Liver (tissue), 8 donors: ENCODE measurements at regions not wholly inside any gene's neighbourhood (a gene's known extent, or its start where the extent isn't known, plus 50 kb on each side); places are given as distances from the start of the nearest gene placed in this dataset.
A peak's percentile ranks its signal among the peaks of the same experiment; 100 is the strongest.

ENCODE experiments used
- DNase-seq: peaks from one replicate; pipeline ENCODE4 v3.0.0-alpha.2; 2017; ENCODE audit warnings: low spot score
- H3K27ac ChIP-seq, 2 donors: one replicate each; pipeline ENCODE4 v1.7.0; 2013; ENCODE audit warnings: inconsistent platforms in 2 of 2, low read length in 2 of 2, control low read depth in 1 of 2, low read depth in 1 of 2, mild to moderate bottlenecking in 1 of 2
- H3K27me3 ChIP-seq, 4 donors: one replicate each; pipeline versions ENCODE4 v1.6.1 to v1.7.0; 2013; ENCODE audit warnings: low read length in 3 of 4, inconsistent platforms in 1 of 4, mild to moderate bottlenecking in 1 of 4, moderate library complexity in 1 of 4; ENCODE audit not compliant: control insufficient read depth in 4 of 4, insufficient read depth in 4 of 4
- H3K36me3 ChIP-seq, 4 donors: one replicate each; pipeline versions ENCODE4 v1.6.1 to v1.7.0; 2013; ENCODE audit warnings: low read length in 3 of 4, mild to moderate bottlenecking in 3 of 4, low read depth in 1 of 4, moderate library complexity in 1 of 4; ENCODE audit not compliant: control insufficient read depth in 4 of 4, insufficient read depth in 3 of 4
- H3K4me1 ChIP-seq, 4 donors: one replicate each; pipeline versions ENCODE4 v1.6.1 to v1.7.0; 2013; ENCODE audit warnings: low read length in 3 of 4, mild to moderate bottlenecking in 3 of 4, moderate library complexity in 1 of 4; ENCODE audit not compliant: control insufficient read depth in 4 of 4, insufficient read depth in 4 of 4
- H3K4me3 ChIP-seq, 3 donors: one replicate each; pipeline versions ENCODE4 v1.6.1 to v1.7.0; 2013; ENCODE audit warnings: low read length in 3 of 3, control low read depth in 1 of 3, low read depth in 1 of 3, mild to moderate bottlenecking in 1 of 3
- H3K9ac ChIP-seq, 2 donors: one replicate each; pipeline ENCODE4 v1.7.0; 2013; ENCODE audit warnings: low read length in 2 of 2, mild to moderate bottlenecking in 2 of 2, moderate library complexity in 2 of 2, control low read depth in 1 of 2, low read depth in 1 of 2
- H3K9me3 ChIP-seq, 4 donors: one replicate each; pipeline versions ENCODE4 v1.6.1 to v1.7.0; 2013; ENCODE audit warnings: low read length in 3 of 4; ENCODE audit not compliant: control insufficient read depth in 4 of 4
- CTCF ChIP-seq: fragments of 150-350 bp; IDR thresholded peaks from 2 replicates; pipeline ENCODE4 v1.5.1; 2017; ENCODE audit warnings: improper control_type of control experiment, low read depth, low read length; ENCODE audit not compliant: missing input control
- FOXA1 ChIP-seq: IDR thresholded peaks from 2 replicates; pipeline ENCODE4 v1.6.1; 2016; ENCODE audit warnings: antibody characterized with exemption
- HNF4A ChIP-seq, 2 donors: conservative IDR thresholded peaks; 2 replicates each; pipeline ENCODE4 v1.6.1; 2016; ENCODE audit warnings: antibody characterized with exemption in 2 of 2, mild to moderate bottlenecking in 2 of 2
- HNF4G ChIP-seq: IDR thresholded peaks from 2 replicates; pipeline ENCODE4 v1.6.1; 2016; ENCODE audit warnings: antibody characterized with exemption
- MAX ChIP-seq: IDR thresholded peaks from 2 replicates; pipeline ENCODE4 v1.6.1; 2016; ENCODE audit warnings: antibody characterized with exemption
- RAD21 ChIP-seq, 2 donors: IDR thresholded peaks; 2 replicates each; pipeline ENCODE4 v1.6.1; 2016; ENCODE audit warnings: antibody characterized with exemption in 2 of 2, mild to moderate bottlenecking in 2 of 2
- REST ChIP-seq: IDR thresholded peaks from 2 replicates; pipeline ENCODE4 v1.6.1; 2016; ENCODE audit warnings: antibody characterized with exemption, mild to moderate bottlenecking
- RXRA ChIP-seq, 2 donors: IDR thresholded peaks; 2 replicates each; pipeline ENCODE4 v1.6.1; 2017 to 2018; ENCODE audit warnings: antibody characterized with exemption in 2 of 2, mild to moderate bottlenecking in 1 of 2
- SP1 ChIP-seq: IDR thresholded peaks from 2 replicates; pipeline ENCODE4 v1.6.1; 2018; ENCODE audit warnings: antibody characterized with exemption, mild to moderate bottlenecking
- ZBTB33 ChIP-seq: IDR thresholded peaks from 2 replicates; pipeline ENCODE4 v1.6.1; 2016; ENCODE audit warnings: antibody characterized with exemption
- WGBS: extraction: QIAGEN DNeasy Blood & Tissue Kit; methylation state at CpG from one replicate; pipeline ENCODE4 v1.1.7; 2013; 5-methylcytosine and 5-hydroxymethylcytosine counted together
- donor health status: healthy.
- donor health status: healthy.
- donor health status: healthy.
- donor health status: healthy.
- donor health status: healthy.

GRCh38 chr17:6303664-6304063, 131.3 kb downstream of the AIPL1 start:
- no peaks in the 10 kb centered on the region for H3K4me1 ChIP-seq
- H3K36me3 ChIP-seq, result no peaks in the 10 kb centered on the region
- no peak overlapping the region for H3K4me3 ChIP-seq
- peaks cover 0 to 3% (median 0%) of the 10 kb centered on the region in 4 donors for H3K9me3 ChIP-seq
- H3K27me3 ChIP-seq, result no peaks in the 10 kb centered on the region
- TF ChIP-seq REST (peak; percentile 99), RXRA (IDR thresholded peaks at IDR 0.05) (no peak)
- WGBS, result 8% methylated on average over 5 of the region's 5 CpGs
- DNase-seq, result peak; percentile 45
- H3K27ac ChIP-seq, result no peak overlapping the region
- H3K9ac ChIP-seq, result no peak overlapping the region

- Histone ChIP-seq H3K4me1 (no peaks in the 10 kb centered on the region), H3K9ac (no peak overlapping the region), H3K36me3 (no peaks in the 10 kb centered on the region), H3K27me3 (peaks cover 0 to 3% (median 0%) of the 10 kb centered on the region in 4 donors), H3K9me3 (peaks cover 0 to 3% (median 0%) of the 10 kb centered on the region in 4 donors), H3K4me3 (no peak overlapping the region), H3K27ac (no peak overlapping the region)
- WGBS, result 77% methylated on average over 6 of the region's 6 CpGs
- TF ChIP-seq ZBTB33 (no peak), FOXA1 (no peak), HNF4A (conservative IDR thresholded peaks at IDR 0.05) (no peak), MAX (no peak), RAD21 (IDR thresholded peaks at IDR 0.05) (no peak), CTCF (no peak)
- no peak for DNase-seq
Observed at GRCh38 chr17:6299275-6299674, 135.6 kb downstream of the AIPL1 start.

GRCh38 chr17:6297960-6298359, 137.0 kb downstream of the AIPL1 start:
- no peak for DNase-seq
- Histone ChIP-seq H3K27ac (no peak overlapping the region), H3K4me3 (no peak overlapping the region), H3K9me3 (no peaks in the 10 kb centered on the region), H3K4me1 (no peaks in the 10 kb centered on the region), H3K36me3 (no peaks in the 10 kb centered on the region), H3K27me3 (peaks cover 0 to 3% (median 0%) of the 10 kb centered on the region in 4 donors), H3K9ac (no peak overlapping the region)
- no peak for TF ChIP-seq FOXA1
- no peak for TF ChIP-seq SP1
- TF ChIP-seq HNF4G, result no peak
- 70% methylated on average over 4 of the region's 4 CpGs for WGBS
